ENCODE measurements at regions not wholly inside any gene's neighbourhood (a gene's known extent, or its start where the extent isn't known, plus 50 kb on each side); places are given as distances from the start of the nearest gene placed in this dataset.

GRCh38 chr9:23413541-23413940 lies 412.5 kb downstream of the ELAVL2 start:
- no peak for TF ChIP-seq EZH2 (IDR thresholded peaks at IDR 0.05)
- TF ChIP-seq POLR2AphosphoS5 (IDR thresholded peaks at IDR 0.05; ENCODE audit: borderline replicate concordance, low read depth, low read length), result no peak
- TF ChIP-seq FOXP2 (optimal IDR thresholded peaks at IDR 0.05; ENCODE audit: control extremely low read depth, extremely low read length, insufficient read depth), result no peak
